Stomach (tissue), 8 donors: ENCODE measurements at regions not wholly inside any gene's neighbourhood (a gene's known extent, or its start where the extent isn't known, plus 50 kb on each side); places are given as distances from the start of the nearest gene placed in this dataset.

Source experiments
- DNase-seq, 2 donors: peaks; one replicate each; pipeline versions ENCODE4 v3.0.0 to v3.0.0-alpha.2; 2013 to 2019
- H3K27ac ChIP-seq, 5 donors: fragments of 200-600 bp in 4 of 5; sonication (generic) in 4 of 5; one replicate each; pipeline ENCODE4 v1.5.1; 2013 to 2019; ENCODE audit warnings: mild to moderate bottlenecking in 1 of 5, moderate library complexity in 1 of 5
- H3K27me3 ChIP-seq, 3 donors: fragments of 200-600 bp; sonication (generic); one replicate each; pipeline ENCODE4 v1.5.1; 2017 to 2019; ENCODE audit warnings: mixed run types in 1 of 3
- H3K36me3 ChIP-seq, 4 donors: fragments of 200-600 bp; sonication (generic); 1 replicate in 3 of 4; 2 replicates in 1 of 4; pipeline ENCODE4 v1.5.1; 2016 to 2019
- H3K4me1 ChIP-seq, 4 donors: fragments of 200-600 bp; sonication (generic); one replicate each; pipeline ENCODE4 v1.5.1; 2016 to 2019
- H3K4me3 ChIP-seq, 4 donors: fragments of 200-600 bp; sonication (generic) in 3 of 4; one replicate each; pipeline ENCODE4 v1.5.1; 2016 to 2019; ENCODE audit warnings: mild to moderate bottlenecking in 1 of 4
- H3K9me3 ChIP-seq, 4 donors: fragments of 200-600 bp; sonication (generic); one replicate each; pipeline ENCODE4 v1.5.1; 2016 to 2019
- CTCF ChIP-seq, 7 experiments: fragments of 450-650 bp in 4 of 7; fragments of 200-600 bp in 3 of 7; sonication (generic) in 3 of 7; IDR thresholded peaks; one replicate each; pipeline ENCODE4 v1.5.1; 2016 to 2019; ENCODE audit warnings: antibody characterized with exemption in 7 of 7, control low read depth in 2 of 7, mild to moderate bottlenecking in 1 of 7
- EP300 ChIP-seq: sonication (generic); formaldehyde crosslinking; IDR thresholded peaks from one replicate; pipeline ENCODE4 v1.6.1; 2017; ENCODE audit warnings: antibody characterized with exemption
- POLR2A ChIP-seq, 4 donors: fragments of 450-650 bp; IDR thresholded peaks; one replicate each; pipeline ENCODE4 v1.6.1; 2016; ENCODE audit warnings: antibody characterized with exemption in 4 of 4, control low read depth in 2 of 4, mild to moderate bottlenecking in 1 of 4, moderate library complexity in 1 of 4
- POLR2AphosphoS5 ChIP-seq, 3 donors: sonication (generic); formaldehyde crosslinking; IDR thresholded peaks; one replicate each; pipeline ENCODE4 v1.6.1; 2016; ENCODE audit warnings: antibody characterized with exemption in 3 of 3
- WGBS, 5 donors: extraction: QIAGEN DNeasy Blood & Tissue Kit in 3 of 5; methylation state at CpG; one replicate each; pipeline versions ENCODE4 v1.1.5 to v1.1.7; 2013 to 2018; 5-methylcytosine and 5-hydroxymethylcytosine counted together
- intact Hi-C: fragments of 100-400 bp; cut with DNase I; formaldehyde crosslinking; loops from one replicate; pipeline ENCODE4 v1.15.1; 2023; ENCODE audit warnings: low total_unique reads
- donor health status: healthy with polysubstance abuse.
- donor health status: Bipolar disorder and iron deficiency.
- donor health status: healthy.

GRCh38 chr12:105748806-105749600 is 389.8 kb downstream of the NUAK1 start:
- intact Hi-C loops, result no loop called here
- Histone ChIP-seq H3K9me3 (no peaks in the 10 kb centered on the region), H3K36me3 (no peaks in the 10 kb centered on the region), H3K27me3 (no peaks in the 10 kb centered on the region), H3K4me1 (peaks cover 0 to 15% (median 3%) of the 10 kb centered on the region in 4 donors), H3K27ac (peak overlapping the region in 2 of 5 donors; percentile 29 to 49), H3K4me3 (no peak overlapping the region)
- TF ChIP-seq CTCF (IDR thresholded peaks at IDR 0.05) (no peak), POLR2AphosphoS5 (IDR thresholded peaks at IDR 0.05) (no peak), EP300 (no peak), POLR2A (IDR thresholded peaks at IDR 0.05) (no peak)
- WGBS, 5 donors, result 39 to 64% (median 55%) methylated on average over 9 of the region's 9 CpGs
- DNase-seq, result peak in 1 of 2 donors; percentile 72

GRCh38 chr12:105750096-105750495 is 388.7 kb downstream of the NUAK1 start:
- Histone ChIP-seq H3K4me3 (no peak overlapping the region), H3K4me1 (peaks cover 0 to 15% (median 3%) of the 10 kb centered on the region in 4 donors), H3K9me3 (no peaks in the 10 kb centered on the region), H3K27ac (no peak overlapping the region), H3K36me3 (no peaks in the 10 kb centered on the region), H3K27me3 (no peaks in the 10 kb centered on the region)
- WGBS, 5 donors, result 56 to 78% (median 70%) methylated on average over 2 of the region's 2 CpGs
- TF ChIP-seq POLR2AphosphoS5 (IDR thresholded peaks at IDR 0.05) (no peak), EP300 (no peak), POLR2A (IDR thresholded peaks at IDR 0.05) (no peak), CTCF (IDR thresholded peaks at IDR 0.05) (no peak)
- intact Hi-C loops, result no loop called here
- no peak for DNase-seq

GRCh38 chr12:105754313-105754712 is 384.4 kb downstream of the NUAK1 start:
- TF ChIP-seq EP300 (no peak), POLR2A (IDR thresholded peaks at IDR 0.05) (no peak), POLR2AphosphoS5 (IDR thresholded peaks at IDR 0.05) (no peak)
- Histone ChIP-seq H3K27me3 (no peaks in the 10 kb centered on the region), H3K36me3 (no peaks in the 10 kb centered on the region), H3K9me3 (no peaks in the 10 kb centered on the region), H3K27ac (no peak overlapping the region), H3K4me3 (no peak overlapping the region), H3K4me1 (peaks cover 0 to 3% (median 1%) of the 10 kb centered on the region in 4 donors)
- intact Hi-C loops, result no loop called here
- WGBS, 5 donors, result 82 to 90% (median 85%) methylated on average over 8 of the region's 8 CpGs
- no peak for DNase-seq

GRCh38 chr12:105756961-105757360 is 381.8 kb downstream of the NUAK1 start:
- no peaks in the 10 kb centered on the region for H3K9me3 ChIP-seq
- H3K4me1 ChIP-seq, result no peaks in the 10 kb centered on the region
- DNase-seq, result no peak
- intact Hi-C loops, result no loop called here
- no peak overlapping the region for H3K27ac ChIP-seq
- no peaks in the 10 kb centered on the region for H3K27me3 ChIP-seq
- H3K36me3 ChIP-seq, result no peaks in the 10 kb centered on the region
- no peak overlapping the region for H3K4me3 ChIP-seq
- TF ChIP-seq CTCF (IDR thresholded peaks at IDR 0.05) (no peak), POLR2AphosphoS5 (IDR thresholded peaks at IDR 0.05) (no peak), EP300 (no peak), POLR2A (IDR thresholded peaks at IDR 0.05) (no peak)
- WGBS, 5 donors, result 72 to 88% (median 80%) methylated on average over 4 of the region's 4 CpGs

- intact Hi-C loops, result no loop called here
- no peak overlapping the region for H3K4me3 ChIP-seq
- WGBS, 5 donors, result 71 to 83% (median 76%) methylated on average over 5 of the region's 5 CpGs
- TF ChIP-seq CTCF (IDR thresholded peaks at IDR 0.05) (no peak), POLR2AphosphoS5 (IDR thresholded peaks at IDR 0.05) (no peak)
- no peak overlapping the region for H3K27ac ChIP-seq
- no peaks in the 10 kb centered on the region for H3K9me3 ChIP-seq
- no peaks in the 10 kb centered on the region for H3K4me1 ChIP-seq
- H3K36me3 ChIP-seq, result no peaks in the 10 kb centered on the region
- H3K27me3 ChIP-seq, result no peaks in the 10 kb centered on the region
- no peak for DNase-seq
Measured at GRCh38 chr12:105759149-105759548, 379.6 kb downstream of the NUAK1 start.
